Smooth muscle cell (in vitro differentiated cells): ENCODE measurements at regions not wholly inside any gene's neighbourhood (a gene's known extent, or its start where the extent isn't known, plus 50 kb on each side); places are given as distances from the start of the nearest gene placed in this dataset.

Experiments
- DNase-seq: peaks from one replicate; lab custom pipeline; 2025; ENCODE audit not compliant: unreplicated experiment; lab: John Stamatoyannopoulos, UW
- H2AFZ ChIP-seq: fragments of 200-600 bp; sonication (generic); 2 replicates; pipeline ENCODE4 v1.6.0; 2016; ENCODE audit warnings: antibody characterized with exemption, low read depth, mild to moderate bottlenecking
- H3F3A ChIP-seq: fragments of 200-600 bp; sonication (generic); 2 replicates; pipeline ENCODE4 v1.6.0; 2017; ENCODE audit warnings: antibody characterized with exemption, low read depth
- H3K27ac ChIP-seq: fragments of 200-600 bp; sonication (generic); 2 replicates; pipeline ENCODE4 v1.5.1; 2016; ENCODE audit warnings: low read depth, mild to moderate bottlenecking
- H3K27me3 ChIP-seq: fragments of 200-600 bp; sonication (generic); 2 replicates; pipeline ENCODE4 v1.6.1; 2016; ENCODE audit warnings: low read depth, mild to moderate bottlenecking
- H3K36me3 ChIP-seq: fragments of 200-600 bp; sonication (generic); 2 replicates; pipeline ENCODE4 v1.5.1; 2016; ENCODE audit warnings: low read depth
- H3K4me1 ChIP-seq: fragments of 200-600 bp; sonication (generic); 2 replicates; pipeline ENCODE4 v1.5.1; 2016; ENCODE audit warnings: low read depth
- H3K4me2 ChIP-seq: fragments of 200-600 bp; sonication (generic); 2 replicates; pipeline ENCODE4 v1.6.0; 2016; ENCODE audit warnings: mild to moderate bottlenecking
- H3K4me3 ChIP-seq: fragments of 200-600 bp; sonication (generic); 2 replicates; pipeline ENCODE4 v1.5.1; 2016; ENCODE audit warnings: mild to moderate bottlenecking
- H3K79me2 ChIP-seq: fragments of 200-600 bp; sonication (generic); 2 replicates; pipeline ENCODE4 v1.6.0; 2016; ENCODE audit warnings: low read depth, mild to moderate bottlenecking
- H3K9ac ChIP-seq: fragments of 200-600 bp; sonication (generic); 2 replicates; pipeline ENCODE4 v1.6.0; 2016; ENCODE audit warnings: low read depth
- H3K9me3 ChIP-seq: fragments of 200-600 bp; sonication (generic); replicated peaks from 2 replicates; pipeline ENCODE4 v1.5.1; 2016; ENCODE audit warnings: low read depth
- H4K20me1 ChIP-seq: fragments of 200-600 bp; sonication (generic); 2 replicates; pipeline ENCODE4 v1.6.0; 2016; ENCODE audit warnings: low read depth
- WGBS: methylation state at CpG from one replicate; pipeline ENCODE4 v1.1.7; 2016; ENCODE audit warnings: low lambda C conversion rate; 5-methylcytosine and 5-hydroxymethylcytosine counted together
- TF ChIP-seq, protein P1 (sequence below): fragments of 200-600 bp; sonication (generic); IDR thresholded peaks from 2 replicates; pipeline ENCODE4 v1.5.1; 2017; ENCODE audit warnings: borderline replicate concordance, mild to moderate bottlenecking, antibody characterized with exemption; ENCODE audit not compliant: insufficient read depth, poor library complexity, severe bottlenecking

DNA sequence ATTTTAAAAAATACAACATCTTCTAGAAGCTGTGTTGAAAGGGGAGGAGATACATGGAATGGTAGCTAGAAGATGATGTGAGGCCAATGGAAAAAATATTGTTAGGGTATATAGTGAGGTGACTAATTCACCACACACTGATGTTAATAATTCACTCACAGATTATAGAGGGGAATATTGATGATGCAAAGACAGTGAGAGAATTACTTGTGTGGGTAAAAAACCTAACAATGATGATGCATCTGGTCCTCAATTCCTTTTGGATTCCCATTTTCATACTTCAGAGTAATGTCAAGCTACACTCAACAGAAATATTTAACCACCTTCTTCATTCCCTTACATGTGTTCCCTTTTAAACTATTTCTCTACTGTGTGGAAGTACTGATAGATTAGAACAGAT lies 169.5 kb upstream of the DPYD start:
- no peaks in the 10 kb centered on the region for H3K27me3 ChIP-seq
- no peak for DNase-seq
- no peaks in the 10 kb centered on the region for H4K20me1 ChIP-seq
- peaks cover 5% of the 10 kb centered on the region for H3F3A ChIP-seq
- no peaks in the 10 kb centered on the region for H3K36me3 ChIP-seq
- no peak overlapping the region for H3K4me2 ChIP-seq
- no peaks in the 10 kb centered on the region for H3K79me2 ChIP-seq
- no peak overlapping the region for H3K4me3 ChIP-seq
- no peak overlapping the region for H2AFZ ChIP-seq
- TF ChIP-seq, protein P1, sequence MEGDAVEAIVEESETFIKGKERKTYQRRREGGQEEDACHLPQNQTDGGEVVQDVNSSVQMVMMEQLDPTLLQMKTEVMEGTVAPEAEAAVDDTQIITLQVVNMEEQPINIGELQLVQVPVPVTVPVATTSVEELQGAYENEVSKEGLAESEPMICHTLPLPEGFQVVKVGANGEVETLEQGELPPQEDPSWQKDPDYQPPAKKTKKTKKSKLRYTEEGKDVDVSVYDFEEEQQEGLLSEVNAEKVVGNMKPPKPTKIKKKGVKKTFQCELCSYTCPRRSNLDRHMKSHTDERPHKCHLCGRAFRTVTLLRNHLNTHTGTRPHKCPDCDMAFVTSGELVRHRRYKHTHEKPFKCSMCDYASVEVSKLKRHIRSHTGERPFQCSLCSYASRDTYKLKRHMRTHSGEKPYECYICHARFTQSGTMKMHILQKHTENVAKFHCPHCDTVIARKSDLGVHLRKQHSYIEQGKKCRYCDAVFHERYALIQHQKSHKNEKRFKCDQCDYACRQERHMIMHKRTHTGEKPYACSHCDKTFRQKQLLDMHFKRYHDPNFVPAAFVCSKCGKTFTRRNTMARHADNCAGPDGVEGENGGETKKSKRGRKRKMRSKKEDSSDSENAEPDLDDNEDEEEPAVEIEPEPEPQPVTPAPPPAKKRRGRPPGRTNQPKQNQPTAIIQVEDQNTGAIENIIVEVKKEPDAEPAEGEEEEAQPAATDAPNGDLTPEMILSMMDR = no peak
- H3K9ac ChIP-seq = no peak overlapping the region
- no peaks in the 10 kb centered on the region for H3K9me3 ChIP-seq
- no peak overlapping the region for H3K27ac ChIP-seq
- H3K4me1 ChIP-seq = peaks cover 6% of the 10 kb centered on the region

DNA sequence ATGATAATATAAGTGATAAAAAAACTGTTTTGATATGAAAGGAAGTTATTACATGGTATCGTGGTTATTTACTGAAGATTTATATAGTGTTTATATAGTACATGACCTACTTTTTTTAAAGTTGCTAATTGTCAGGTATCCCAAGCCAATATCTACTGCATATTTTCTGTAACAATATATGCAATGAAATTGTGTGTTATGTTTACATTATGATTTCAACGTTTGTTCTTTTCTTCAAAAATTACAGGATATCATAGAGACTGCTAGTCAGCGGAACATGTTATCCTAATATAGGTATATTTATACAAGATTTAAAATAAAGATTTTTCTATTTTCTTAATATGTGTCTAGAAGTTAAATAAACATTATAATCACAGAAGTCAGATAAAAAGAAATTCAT lies 167.5 kb upstream of the DPYD start:
- no peaks in the 10 kb centered on the region for H3K36me3 ChIP-seq
- no peaks in the 10 kb centered on the region for H3K79me2 ChIP-seq
- peaks cover 5% of the 10 kb centered on the region for H3F3A ChIP-seq
- no peak overlapping the region for H2AFZ ChIP-seq
- H3K9me3 ChIP-seq = no peaks in the 10 kb centered on the region
- no peak overlapping the region for H3K27ac ChIP-seq
- WGBS = 95% methylated on average over 3 of the region's 3 CpGs
- TF ChIP-seq, protein P1 = no peak
- no peaks in the 10 kb centered on the region for H4K20me1 ChIP-seq
- peaks cover 6% of the 10 kb centered on the region for H3K4me1 ChIP-seq
- no peak overlapping the region for H3K4me3 ChIP-seq
- no peaks in the 10 kb centered on the region for H3K27me3 ChIP-seq
- no peak for DNase-seq
- H3K4me2 ChIP-seq = no peak overlapping the region
- H3K9ac ChIP-seq = no peak overlapping the region

DNA sequence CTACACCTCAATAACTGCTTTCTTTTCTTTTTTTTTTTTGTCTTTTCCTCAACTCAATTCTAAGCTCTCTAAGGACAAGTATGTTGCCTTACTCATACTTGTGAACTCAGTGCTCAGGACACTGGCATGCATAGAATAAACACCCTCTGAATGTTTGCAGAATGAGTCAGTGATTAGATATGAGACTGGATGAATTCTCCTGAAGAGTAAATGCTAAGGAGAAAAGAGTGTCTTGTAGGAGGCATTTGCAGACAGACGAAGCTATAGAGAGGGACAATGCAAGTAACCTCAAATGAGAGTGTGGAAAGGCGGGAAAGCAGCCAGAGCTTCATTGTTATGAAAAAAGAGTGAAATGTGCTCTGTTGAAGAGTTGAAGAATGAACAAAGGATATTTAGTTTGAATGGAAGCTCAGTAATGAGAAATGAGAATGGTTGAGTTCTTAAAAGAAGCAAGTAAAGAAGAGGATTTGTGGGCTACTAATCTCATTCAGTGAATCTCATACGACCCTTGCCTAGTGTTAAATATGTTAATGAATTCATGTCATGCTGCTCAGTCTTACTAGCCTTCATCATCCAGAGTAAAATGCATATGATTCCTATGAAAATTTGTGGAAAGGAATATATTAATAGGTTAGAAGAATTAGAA lies 166.1 kb upstream of the DPYD start:
- no peak overlapping the region for H3K9ac ChIP-seq
- peak overlapping the region; percentile 42 for H3K4me2 ChIP-seq
- H3K4me3 ChIP-seq = no peak overlapping the region
- H4K20me1 ChIP-seq = no peaks in the 10 kb centered on the region
- peaks cover 6% of the 10 kb centered on the region for H3K4me1 ChIP-seq
- WGBS = 23% methylated on average over 3 of the region's 3 CpGs
- no peaks in the 10 kb centered on the region for H3K27me3 ChIP-seq
- DNase-seq = no peak
- H3K79me2 ChIP-seq = no peaks in the 10 kb centered on the region
- no peaks in the 10 kb centered on the region for H3K9me3 ChIP-seq
- peak overlapping the region; percentile 65 for H3K27ac ChIP-seq
- TF ChIP-seq, protein P1 = no peak
- H3K36me3 ChIP-seq = no peaks in the 10 kb centered on the region
- peaks cover 5% of the 10 kb centered on the region for H3F3A ChIP-seq
- no peak overlapping the region for H2AFZ ChIP-seq

DNA sequence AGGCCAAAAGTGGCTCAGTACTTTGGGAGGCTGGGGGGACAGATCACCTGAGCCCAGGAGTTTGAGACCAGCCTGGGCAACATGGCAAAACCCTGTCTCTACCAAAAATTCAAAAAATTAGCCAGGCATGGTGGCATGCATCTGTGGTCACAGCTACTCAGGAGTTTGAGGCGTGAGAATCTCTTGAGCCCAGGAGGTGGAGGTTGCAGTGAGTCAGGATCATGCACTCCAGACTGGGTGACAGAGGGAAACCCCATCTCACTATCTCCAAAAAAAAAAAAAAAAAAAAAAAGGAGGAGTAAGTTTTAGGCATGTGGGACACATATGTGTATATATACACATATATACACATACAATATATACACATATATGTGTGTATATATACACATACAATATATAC lies 165.3 kb upstream of the DPYD start:
- Histone ChIP-seq H3K9ac (no peak overlapping the region), H3K9me3 (no peaks in the 10 kb centered on the region), H3F3A (peaks cover 5% of the 10 kb centered on the region), H3K4me1 (peaks cover 6% of the 10 kb centered on the region), H4K20me1 (no peaks in the 10 kb centered on the region), H3K79me2 (no peaks in the 10 kb centered on the region), H3K4me3 (no peak overlapping the region), H3K36me3 (no peaks in the 10 kb centered on the region), H2AFZ (no peak overlapping the region), H3K4me2 (peak overlapping the region; percentile 19), H3K27me3 (no peaks in the 10 kb centered on the region), H3K27ac (peak overlapping the region; percentile 65)
- WGBS = 83% methylated on average over 1 of the region's 1 CpG
- no peak for DNase-seq
- TF ChIP-seq, protein P1 = no peak
